ENCODE measurements at regions not wholly inside any gene's neighbourhood (a gene's known extent, or its start where the extent isn't known, plus 50 kb on each side); places are given as distances from the start of the nearest gene placed in this dataset.

DNA sequence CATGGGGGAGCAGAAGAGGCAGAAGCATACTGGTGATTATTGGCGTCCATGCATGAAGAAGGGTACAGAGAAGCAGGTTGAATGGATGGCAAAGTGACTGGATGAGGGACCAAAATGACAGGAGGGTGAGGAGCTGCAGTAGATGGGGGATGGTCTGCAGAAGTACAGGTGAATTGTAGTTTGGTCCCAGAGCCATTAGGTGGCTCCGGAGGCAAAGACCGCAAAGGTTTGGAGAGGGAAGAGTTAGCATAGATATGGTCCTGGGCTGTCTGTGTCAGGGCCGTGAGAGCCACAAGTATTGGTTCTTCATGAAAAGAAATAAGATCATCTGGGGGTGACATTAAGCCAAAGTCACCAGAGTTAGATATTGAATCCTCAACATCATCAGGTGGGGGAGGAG, 59.0 kb upstream of the ZNF726 start:
- DNase-seq (ENCODE audit: low read depth) = no peak

- DNase-seq (ENCODE audit: low read depth) = no peak
These were observed 62.7 kb upstream of the ZNF726 start for GRCh38 chr19:23851966-23852365.

DNA sequence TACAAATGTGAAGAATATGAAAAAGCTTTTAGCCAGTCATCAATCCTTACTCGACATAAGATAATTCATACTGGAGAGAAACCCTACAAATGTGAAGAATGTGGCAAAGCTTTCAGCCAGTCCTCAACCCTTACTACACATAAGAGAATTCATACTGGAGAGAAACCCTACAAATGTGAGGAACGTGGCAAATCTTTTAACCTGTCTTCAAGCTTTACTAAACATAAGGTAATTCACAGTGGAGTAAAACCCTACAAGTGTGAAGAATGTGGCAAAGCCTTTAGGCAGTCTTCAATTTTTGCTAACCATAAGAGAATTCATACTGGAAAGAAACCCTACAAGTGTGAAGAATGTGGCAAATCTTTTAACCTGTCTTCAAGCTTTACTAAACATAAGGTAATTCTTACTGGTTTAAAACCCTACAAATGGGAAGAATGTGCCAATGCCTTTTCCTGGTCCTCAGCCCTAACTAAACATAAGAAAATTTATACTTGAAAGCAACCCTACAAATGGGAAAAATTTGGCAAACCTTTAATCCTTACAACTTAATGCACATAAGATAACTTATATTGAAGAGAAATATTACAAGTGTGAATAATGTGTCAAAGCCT, 74.1 kb upstream of the ZNF681 start:
- no peak for DNase-seq (ENCODE audit: low read depth)

DNA sequence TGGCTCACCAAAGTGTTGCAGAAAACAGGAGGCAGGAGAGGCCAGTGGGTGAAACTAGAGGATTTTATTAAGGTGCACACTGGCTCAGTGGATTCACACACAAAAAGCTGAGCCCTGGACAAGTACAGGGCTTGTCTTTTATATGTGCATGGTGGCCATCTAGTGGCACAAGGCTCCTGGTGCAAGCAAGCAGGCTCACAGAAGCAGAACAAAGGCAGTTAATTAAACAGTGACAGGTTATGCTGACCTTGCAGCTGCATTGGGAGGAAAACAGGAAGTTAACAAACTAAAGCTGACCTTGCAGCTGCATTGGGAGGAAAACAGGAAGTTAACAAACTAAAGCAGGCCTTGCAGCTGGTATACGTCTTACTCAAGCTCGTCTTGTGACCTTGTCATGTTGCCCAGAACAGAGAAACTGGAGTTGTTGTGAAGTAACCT, 65.3 kb upstream of the ZNF681 start:
- DNase-seq (ENCODE audit: low read depth) = no peak

DNA sequence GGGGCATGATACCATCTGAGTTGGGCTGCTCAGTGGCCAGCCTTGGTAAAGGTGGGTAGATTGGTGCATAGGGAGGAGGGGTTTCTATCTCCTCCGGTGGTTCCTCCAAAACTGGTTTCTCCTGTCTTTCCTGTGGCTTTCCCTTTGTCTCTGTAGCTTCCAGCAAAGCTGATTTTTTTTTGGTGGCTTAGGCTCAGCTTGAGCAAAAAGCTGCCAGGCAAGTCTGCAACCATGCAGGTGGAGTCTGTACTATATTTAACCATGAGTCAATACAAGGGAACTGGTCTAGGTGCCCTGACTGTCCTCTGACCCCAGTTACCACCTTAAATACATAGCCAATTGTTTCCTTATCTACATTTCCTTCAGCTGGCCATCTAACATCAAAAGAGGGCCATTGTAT, 64.0 kb upstream of the ZNF681 start:
- no peak for DNase-seq (ENCODE audit: low read depth)

- DNase-seq (ENCODE audit: low read depth) = peak; percentile 6
These were observed 58.8 kb upstream of the ZNF681 start for GRCh38 chr19:23817519-23817918.

DNA sequence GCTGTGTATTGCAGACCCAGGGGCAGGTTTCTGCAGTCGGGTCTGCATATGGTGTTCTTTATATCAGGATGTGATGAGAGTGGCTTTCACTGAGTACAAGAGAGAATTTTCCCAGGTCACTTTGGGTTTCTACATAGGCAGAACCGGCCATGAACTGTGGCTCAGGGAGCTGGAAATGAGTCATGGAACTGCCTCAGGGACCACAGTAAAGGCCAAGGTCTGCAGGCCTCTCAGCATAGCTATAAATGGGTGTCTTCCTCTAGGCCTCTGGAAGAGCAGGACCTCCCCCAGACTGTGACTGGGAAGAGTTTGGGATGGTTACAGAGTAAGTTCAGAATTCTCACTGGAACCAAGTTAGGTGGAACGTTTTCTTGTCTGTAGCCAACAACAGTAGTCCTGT, 51.8 kb upstream of the ZNF681 start:
- DNase-seq (ENCODE audit: low read depth) = peak; percentile 4
